ENCODE measurements at regions not wholly inside any gene's neighbourhood (a gene's known extent, or its start where the extent isn't known, plus 50 kb on each side); places are given as distances from the start of the nearest gene placed in this dataset.

- TF ChIP-seq POLR2AphosphoS5 (IDR thresholded peaks at IDR 0.05; ENCODE audit: low read depth, low read length) (no peak), EZH2phosphoT487 (IDR thresholded peaks at IDR 0.05; ENCODE audit: borderline replicate concordance) (no peak), CTCF (IDR thresholded peaks at IDR 0.05 in 2 of 3, conservative IDR thresholded peaks at IDR 0.05 in 1 of 3; ENCODE audit: borderline replicate concordance in 1 of 3, insufficient read depth in 1 of 3, low read depth in 2 of 3, low read length in 2 of 3) (no peak), MAX (IDR thresholded peaks at IDR 0.05) (no peak), YY1 (IDR thresholded peaks at IDR 0.05; ENCODE audit: extremely low read depth, insufficient replicate concordance, low read depth, low read length) (no peak), EZH2 (IDR thresholded peaks at IDR 0.05) (no peak), ZNF274 (IDR thresholded peaks at IDR 0.05; ENCODE audit: low read depth, low read length) (no peak), ZBTB33 (IDR thresholded peaks at IDR 0.05; ENCODE audit: extremely low read depth, insufficient replicate concordance, low read length) (no peak)
Measured at GRCh38 chr5:36462295-36463021, 143.9 kb upstream of the SLC1A3 start.

Data from HCT116 (cell line).